ENCODE measurements at regions not wholly inside any gene's neighbourhood (a gene's known extent, or its start where the extent isn't known, plus 50 kb on each side); places are given as distances from the start of the nearest gene placed in this dataset.

DNA sequence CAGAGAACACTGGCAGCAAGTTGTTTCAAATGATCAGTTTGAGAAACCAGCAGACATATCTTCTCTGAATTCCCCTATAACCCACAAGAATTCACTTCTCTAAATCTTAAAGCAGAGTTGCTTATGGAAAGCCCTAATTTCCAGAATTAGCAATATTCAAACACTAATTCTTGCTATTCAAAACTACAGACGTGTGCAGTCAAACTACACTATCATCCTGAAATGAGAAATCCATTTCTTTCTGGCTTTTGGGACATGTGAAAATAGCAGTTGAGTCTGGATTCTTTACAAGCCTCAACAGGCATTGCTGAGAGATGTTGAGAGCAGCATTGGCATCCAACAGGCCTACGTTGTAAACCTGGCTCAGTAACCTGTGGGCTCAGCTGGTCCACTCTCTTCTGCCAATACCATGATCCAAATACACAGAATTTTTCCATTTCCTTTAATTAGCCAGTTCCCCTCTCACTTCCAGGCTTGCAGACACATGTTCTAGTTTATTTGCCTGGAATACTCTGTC, 74.6 kb upstream of the TMTC1 start:
- TF ChIP-seq, protein P1, sequence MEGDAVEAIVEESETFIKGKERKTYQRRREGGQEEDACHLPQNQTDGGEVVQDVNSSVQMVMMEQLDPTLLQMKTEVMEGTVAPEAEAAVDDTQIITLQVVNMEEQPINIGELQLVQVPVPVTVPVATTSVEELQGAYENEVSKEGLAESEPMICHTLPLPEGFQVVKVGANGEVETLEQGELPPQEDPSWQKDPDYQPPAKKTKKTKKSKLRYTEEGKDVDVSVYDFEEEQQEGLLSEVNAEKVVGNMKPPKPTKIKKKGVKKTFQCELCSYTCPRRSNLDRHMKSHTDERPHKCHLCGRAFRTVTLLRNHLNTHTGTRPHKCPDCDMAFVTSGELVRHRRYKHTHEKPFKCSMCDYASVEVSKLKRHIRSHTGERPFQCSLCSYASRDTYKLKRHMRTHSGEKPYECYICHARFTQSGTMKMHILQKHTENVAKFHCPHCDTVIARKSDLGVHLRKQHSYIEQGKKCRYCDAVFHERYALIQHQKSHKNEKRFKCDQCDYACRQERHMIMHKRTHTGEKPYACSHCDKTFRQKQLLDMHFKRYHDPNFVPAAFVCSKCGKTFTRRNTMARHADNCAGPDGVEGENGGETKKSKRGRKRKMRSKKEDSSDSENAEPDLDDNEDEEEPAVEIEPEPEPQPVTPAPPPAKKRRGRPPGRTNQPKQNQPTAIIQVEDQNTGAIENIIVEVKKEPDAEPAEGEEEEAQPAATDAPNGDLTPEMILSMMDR (IDR thresholded peaks at IDR 0.05; ENCODE audit: poor library complexity), result no peak
- no peak for TF ChIP-seq EZH2phosphoT487 (IDR thresholded peaks at IDR 0.05; ENCODE audit: low read depth, severe bottlenecking, unreplicated experiment)
